Lower leg skin (tissue), 3 donors: ENCODE measurements at regions not wholly inside any gene's neighbourhood (a gene's known extent, or its start where the extent isn't known, plus 50 kb on each side); places are given as distances from the start of the nearest gene placed in this dataset.

ENCODE experiments used
- CTCF ChIP-seq, 3 donors: fragments of 450-650 bp; IDR thresholded peaks; one replicate each; pipeline ENCODE4 v1.5.1; 2016; ENCODE audit warnings: antibody characterized with exemption in 3 of 3, mild to moderate bottlenecking in 3 of 3, moderate library complexity in 2 of 3
- POLR2A ChIP-seq, 2 donors: fragments of 450-650 bp; IDR thresholded peaks; one replicate each; pipeline ENCODE4 v1.6.1; 2016 to 2017; ENCODE audit warnings: antibody characterized with exemption in 2 of 2, mild to moderate bottlenecking in 1 of 2, moderate library complexity in 1 of 2

- TF ChIP-seq POLR2A (IDR thresholded peaks at IDR 0.05) (no peak), CTCF (IDR thresholded peaks at IDR 0.05) (no peak)
These were observed 134.8 kb upstream of the GIMD1 start for GRCh38 chr4:106503116-106504050.
